IPS-20b (cell line): ENCODE measurements at regions not wholly inside any gene's neighbourhood (a gene's known extent, or its start where the extent isn't known, plus 50 kb on each side); places are given as distances from the start of the nearest gene placed in this dataset.

Experiments used
- H3K27ac ChIP-seq: one replicate; pipeline ENCODE4 v1.5.1; 2013; ENCODE audit warnings: low read length
- H3K27me3 ChIP-seq: 2 replicates; pipeline ENCODE4 v1.6.1; 2013; ENCODE audit warnings: mild to moderate bottlenecking, low read length, inconsistent platforms; ENCODE audit not compliant: insufficient read depth
- H3K36me3 ChIP-seq: 2 replicates; pipeline ENCODE4 v1.6.1; 2013; ENCODE audit warnings: low read depth, mild to moderate bottlenecking, inconsistent platforms, low read length, moderate library complexity; ENCODE audit not compliant: insufficient read depth
- H3K4me1 ChIP-seq: 2 replicates; pipeline ENCODE4 v1.6.1; 2013; ENCODE audit warnings: mild to moderate bottlenecking, control low read depth, inconsistent platforms, low read length, moderate library complexity; ENCODE audit not compliant: insufficient read depth
- H3K4me3 ChIP-seq: 2 replicates; pipeline ENCODE4 v1.5.1; 2013; ENCODE audit warnings: mild to moderate bottlenecking, low read length, inconsistent platforms
- H3K9ac ChIP-seq: 2 replicates; pipeline ENCODE4 v1.6.1; 2013; ENCODE audit warnings: low read depth, mild to moderate bottlenecking, inconsistent platforms, low read length, moderate library complexity
- H3K9me3 ChIP-seq: 2 replicates; pipeline ENCODE4 v1.6.1; 2013; ENCODE audit warnings: mild to moderate bottlenecking, low read depth, low read length, inconsistent platforms; ENCODE audit not compliant: insufficient read depth

DNA sequence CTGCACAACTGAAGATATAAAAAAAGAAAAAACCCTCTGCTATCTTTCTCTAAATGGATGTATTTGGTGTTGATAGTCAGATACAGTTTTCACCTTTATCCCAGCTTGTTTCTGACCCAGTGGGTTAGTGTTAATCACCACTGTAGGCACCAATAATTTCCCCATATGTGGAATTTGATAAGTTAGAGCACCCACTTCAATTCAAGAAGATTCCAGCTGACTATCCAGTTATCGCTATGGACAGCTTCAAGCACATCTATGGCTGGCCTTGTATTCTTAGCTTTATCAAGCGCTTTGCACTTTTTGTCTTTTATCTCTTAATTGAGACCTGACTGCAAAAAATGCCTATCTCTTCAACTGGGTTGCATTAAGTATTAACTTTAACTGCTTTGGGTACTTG, 200.4 kb downstream of the NR4A2 start:
- H3K27me3 ChIP-seq = no peaks in the 10 kb centered on the region
- H3K9me3 ChIP-seq = no peaks in the 10 kb centered on the region
- H3K4me1 ChIP-seq = no peaks in the 10 kb centered on the region
- no peak overlapping the region for H3K4me3 ChIP-seq
- no peak overlapping the region for H3K27ac ChIP-seq
- no peaks in the 10 kb centered on the region for H3K36me3 ChIP-seq
- no peak overlapping the region for H3K9ac ChIP-seq

DNA sequence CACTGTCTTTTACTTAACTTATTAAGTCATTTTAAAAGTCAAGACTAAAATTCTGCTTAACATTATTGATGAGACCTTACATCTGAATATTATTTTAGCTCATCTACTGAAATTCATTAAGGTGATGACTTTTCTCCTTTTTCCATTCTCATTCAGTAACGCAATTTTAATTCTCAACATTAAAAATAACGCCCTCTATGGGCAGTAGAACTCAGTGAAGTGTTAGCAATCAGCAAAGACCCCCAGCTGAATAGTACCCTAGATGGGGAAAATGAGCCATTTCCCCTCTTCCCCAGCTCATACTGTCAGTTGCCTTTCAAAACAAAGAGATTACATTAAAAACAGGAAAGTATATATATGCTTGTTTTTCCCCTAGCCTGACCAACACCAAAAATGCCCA, 203.3 kb downstream of the NR4A2 start:
- no peaks in the 10 kb centered on the region for H3K36me3 ChIP-seq
- H3K4me1 ChIP-seq = no peaks in the 10 kb centered on the region
- no peaks in the 10 kb centered on the region for H3K27me3 ChIP-seq
- H3K4me3 ChIP-seq = no peak overlapping the region
- no peak overlapping the region for H3K27ac ChIP-seq
- H3K9ac ChIP-seq = no peak overlapping the region
- no peaks in the 10 kb centered on the region for H3K9me3 ChIP-seq

GRCh38 chr2:156125018-156125417, 207.5 kb downstream of the NR4A2 start:
- H3K4me1 ChIP-seq = no peaks in the 10 kb centered on the region
- H3K27me3 ChIP-seq = no peaks in the 10 kb centered on the region
- no peak overlapping the region for H3K4me3 ChIP-seq
- H3K36me3 ChIP-seq = no peaks in the 10 kb centered on the region
- H3K9me3 ChIP-seq = peaks cover 5% of the 10 kb centered on the region; the same call in 1 of the 2 replicates
- no peak overlapping the region for H3K9ac ChIP-seq
- H3K27ac ChIP-seq = no peak overlapping the region

DNA sequence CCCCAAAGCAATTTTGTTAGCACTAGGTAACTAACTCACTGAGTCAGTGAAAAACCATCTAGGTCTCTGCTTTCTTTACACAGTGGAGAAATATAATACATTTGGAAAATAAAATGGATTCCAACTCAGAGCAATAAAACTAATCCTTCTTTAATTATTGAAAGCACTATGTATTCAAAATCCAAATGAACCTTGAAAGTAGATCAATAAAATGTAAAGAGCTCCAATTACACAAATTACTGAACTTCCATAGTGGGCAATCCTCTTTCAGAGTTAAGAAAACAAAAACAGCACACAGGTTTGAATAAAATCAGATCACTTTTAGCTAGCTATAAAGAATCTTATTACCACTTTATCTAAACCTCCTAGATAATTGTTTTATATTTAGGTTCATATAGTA, 208.1 kb downstream of the NR4A2 start:
- H3K36me3 ChIP-seq = no peaks in the 10 kb centered on the region
- H3K4me1 ChIP-seq = no peaks in the 10 kb centered on the region
- H3K9ac ChIP-seq = no peak overlapping the region
- H3K4me3 ChIP-seq = no peak overlapping the region
- no peak overlapping the region for H3K27ac ChIP-seq
- peaks cover 5% of the 10 kb centered on the region; the same call in 1 of the 2 replicates for H3K9me3 ChIP-seq
- no peaks in the 10 kb centered on the region for H3K27me3 ChIP-seq

- H3K4me1 ChIP-seq = no peaks in the 10 kb centered on the region
- H3K27me3 ChIP-seq = no peaks in the 10 kb centered on the region
- no peak overlapping the region for H3K27ac ChIP-seq
- H3K9me3 ChIP-seq = peaks cover 5% of the 10 kb centered on the region; the same call in 1 of the 2 replicates
- H3K36me3 ChIP-seq = no peaks in the 10 kb centered on the region
- H3K9ac ChIP-seq = no peak overlapping the region
- H3K4me3 ChIP-seq = no peak overlapping the region
Observed at GRCh38 chr2:156118753-156119416, 213.6 kb downstream of the NR4A2 start.

GRCh38 chr2:156116113-156116512, 216.4 kb downstream of the NR4A2 start:
- H3K36me3 ChIP-seq = no peaks in the 10 kb centered on the region
- H3K27ac ChIP-seq = no peak overlapping the region
- H3K9ac ChIP-seq = no peak overlapping the region
- no peaks in the 10 kb centered on the region for H3K4me1 ChIP-seq
- H3K9me3 ChIP-seq = no peaks in the 10 kb centered on the region
- no peaks in the 10 kb centered on the region for H3K27me3 ChIP-seq
- H3K4me3 ChIP-seq = no peak overlapping the region

- Histone ChIP-seq H3K36me3 (no peaks in the 10 kb centered on the region), H3K9ac (no peak overlapping the region), H3K27me3 (no peaks in the 10 kb centered on the region), H3K9me3 (no peaks in the 10 kb centered on the region), H3K4me3 (no peak overlapping the region), H3K4me1 (no peaks in the 10 kb centered on the region), H3K27ac (no peak overlapping the region)
Observed at GRCh38 chr2:156115338-156115737, 217.2 kb downstream of the NR4A2 start.

DNA sequence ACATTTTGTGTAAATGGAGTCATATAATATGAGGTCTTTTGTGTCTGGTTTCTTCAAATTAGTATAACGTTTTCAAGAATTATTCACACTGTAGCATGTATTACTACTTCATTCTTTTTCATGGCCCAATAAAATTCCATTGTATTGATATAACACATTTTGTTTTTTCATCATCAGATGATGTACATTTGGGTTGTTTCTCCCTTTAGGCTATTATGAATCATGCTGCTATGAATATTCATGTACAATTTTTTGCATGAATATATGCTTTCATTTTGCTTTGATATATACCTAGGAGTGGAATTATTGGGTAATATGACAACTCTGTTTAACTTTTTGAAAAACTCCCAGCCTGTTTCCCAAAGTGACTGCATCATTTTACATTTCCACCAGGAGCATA, 220.2 kb downstream of the NR4A2 start:
- Histone ChIP-seq H3K9ac (no peak overlapping the region), H3K4me1 (no peaks in the 10 kb centered on the region), H3K36me3 (no peaks in the 10 kb centered on the region), H3K27me3 (no peaks in the 10 kb centered on the region), H3K27ac (no peak overlapping the region), H3K4me3 (no peak overlapping the region), H3K9me3 (no peaks in the 10 kb centered on the region)

- Histone ChIP-seq H3K9ac (no peak overlapping the region), H3K9me3 (no peaks in the 10 kb centered on the region), H3K4me3 (no peak overlapping the region), H3K36me3 (no peaks in the 10 kb centered on the region), H3K27ac (no peak overlapping the region), H3K27me3 (no peaks in the 10 kb centered on the region), H3K4me1 (no peaks in the 10 kb centered on the region)
Observed at GRCh38 chr2:156110890-156111289, 221.6 kb downstream of the NR4A2 start.

DNA sequence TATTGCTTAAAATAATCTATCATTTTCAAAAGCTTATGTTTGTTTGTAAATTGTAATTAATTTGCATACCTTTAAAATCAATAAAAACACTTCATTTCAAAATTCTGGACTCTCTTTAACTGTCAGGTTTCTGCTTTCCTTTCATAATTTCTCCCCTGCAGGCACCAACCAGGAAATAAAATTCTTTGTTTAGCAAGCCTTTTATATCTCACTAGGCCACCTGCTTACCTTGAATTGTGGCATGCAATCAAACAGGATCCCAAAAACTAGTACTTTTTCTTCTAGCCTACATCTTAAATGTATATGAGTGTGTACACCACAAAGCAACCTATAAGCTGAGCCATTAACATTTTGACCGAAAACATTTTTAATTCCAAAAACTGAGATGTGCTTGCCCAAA, 233.1 kb downstream of the NR4A2 start:
- Histone ChIP-seq H3K27me3 (no peaks in the 10 kb centered on the region), H3K9ac (no peak overlapping the region), H3K27ac (no peak overlapping the region), H3K9me3 (no peaks in the 10 kb centered on the region), H3K36me3 (no peaks in the 10 kb centered on the region), H3K4me3 (no peak overlapping the region), H3K4me1 (peaks cover 9% of the 10 kb centered on the region; the same call in 1 of the 2 replicates)

- Histone ChIP-seq H3K27me3 (no peaks in the 10 kb centered on the region), H3K27ac (no peak overlapping the region), H3K4me3 (no peak overlapping the region), H3K36me3 (no peaks in the 10 kb centered on the region), H3K9ac (no peak overlapping the region), H3K9me3 (no peaks in the 10 kb centered on the region), H3K4me1 (peaks cover 9% of the 10 kb centered on the region; the same call in 1 of the 2 replicates)
Observed at GRCh38 chr2:156098506-156098905, 234.0 kb downstream of the NR4A2 start.

DNA sequence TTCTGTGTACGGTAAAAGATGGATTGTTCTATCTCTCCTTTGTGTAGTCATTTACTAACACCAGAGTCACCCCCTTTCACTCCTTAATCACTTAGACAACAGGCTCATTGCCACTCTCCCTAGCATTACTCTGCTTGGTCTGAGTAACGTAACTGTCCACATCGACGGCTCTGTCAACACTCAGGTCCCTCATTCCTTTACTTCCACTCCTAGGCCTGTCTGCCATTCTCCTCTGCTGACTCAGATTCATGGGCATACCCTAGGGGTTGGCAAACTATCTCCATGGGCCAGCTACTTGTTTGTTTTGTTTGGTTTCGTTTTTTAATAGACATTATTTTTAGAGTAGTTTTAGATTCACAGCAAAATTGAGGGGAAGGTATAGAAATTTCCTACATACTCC, 243.9 kb downstream of the NR4A2 start:
- no peak overlapping the region for H3K9ac ChIP-seq
- no peaks in the 10 kb centered on the region for H3K36me3 ChIP-seq
- H3K4me3 ChIP-seq = no peak overlapping the region
- no peak overlapping the region for H3K27ac ChIP-seq
- no peaks in the 10 kb centered on the region for H3K27me3 ChIP-seq
- H3K4me1 ChIP-seq = no peaks in the 10 kb centered on the region
- H3K9me3 ChIP-seq = no peaks in the 10 kb centered on the region
